KMS-11 (cell line): ENCODE measurements at regions not wholly inside any gene's neighbourhood (a gene's known extent, or its start where the extent isn't known, plus 50 kb on each side); places are given as distances from the start of the nearest gene placed in this dataset.

Experiments
- H2AFZ ChIP-seq: fragments of 200-600 bp; sonication (generic); 2 replicates; pipeline ENCODE4 v1.6.1; 2016; ENCODE audit warnings: antibody characterized with exemption, mixed run types, low read depth
- H3K27ac ChIP-seq: fragments of 200-600 bp; sonication (generic); 2 replicates; pipeline ENCODE4 v1.6.1; 2016; ENCODE audit warnings: mild to moderate bottlenecking, mixed run types
- H3K27me3 ChIP-seq: fragments of 200-600 bp; sonication (generic); 2 replicates; pipeline ENCODE4 v1.6.1; 2017; ENCODE audit warnings: mild to moderate bottlenecking, low read depth, mixed run types, moderate library complexity; ENCODE audit not compliant: insufficient read depth
- H3K36me3 ChIP-seq: fragments of 200-600 bp; sonication (generic); 2 replicates; pipeline ENCODE4 v1.6.1; 2017; ENCODE audit warnings: mild to moderate bottlenecking, mixed run types; ENCODE audit not compliant: insufficient read depth
- H3K4me1 ChIP-seq: fragments of 200-600 bp; sonication (generic); 2 replicates; pipeline ENCODE4 v1.6.1; 2016; ENCODE audit warnings: mild to moderate bottlenecking, low read depth, mixed run types; ENCODE audit not compliant: poor library complexity, severe bottlenecking
- H3K4me2 ChIP-seq: fragments of 200-600 bp; sonication (generic); 2 replicates; pipeline ENCODE4 v1.7.0; 2016; ENCODE audit warnings: mild to moderate bottlenecking, mixed run types
- H3K4me3 ChIP-seq: fragments of 200-600 bp; sonication (generic); IDR thresholded peaks from 2 replicates; pipeline ENCODE4 v1.6.1; 2017; ENCODE audit warnings: low read depth, low read length, mixed read lengths; ENCODE audit not compliant: insufficient read depth
- H3K79me2 ChIP-seq: fragments of 200-600 bp; sonication (generic); 2 replicates; pipeline ENCODE4 v1.6.1; 2016; ENCODE audit warnings: low read depth, mixed run types; ENCODE audit not compliant: insufficient read depth
- H3K9ac ChIP-seq: fragments of 200-600 bp; sonication (generic); 2 replicates; pipeline ENCODE4 v1.6.1; 2016; ENCODE audit warnings: mild to moderate bottlenecking, mixed run types
- H4K20me1 ChIP-seq: fragments of 200-600 bp; sonication (generic); 2 replicates; pipeline ENCODE4 v1.6.1; 2016; ENCODE audit warnings: mild to moderate bottlenecking, mixed run types; ENCODE audit not compliant: insufficient read depth
- TF ChIP-seq, protein P1 (sequence below): fragments of 200-600 bp; sonication (generic); conservative IDR thresholded peaks from 2 replicates; pipeline ENCODE4 v1.6.1; 2017; ENCODE audit warnings: low read depth, mild to moderate bottlenecking, antibody characterized with exemption, low read length, moderate library complexity, mixed read lengths

DNA sequence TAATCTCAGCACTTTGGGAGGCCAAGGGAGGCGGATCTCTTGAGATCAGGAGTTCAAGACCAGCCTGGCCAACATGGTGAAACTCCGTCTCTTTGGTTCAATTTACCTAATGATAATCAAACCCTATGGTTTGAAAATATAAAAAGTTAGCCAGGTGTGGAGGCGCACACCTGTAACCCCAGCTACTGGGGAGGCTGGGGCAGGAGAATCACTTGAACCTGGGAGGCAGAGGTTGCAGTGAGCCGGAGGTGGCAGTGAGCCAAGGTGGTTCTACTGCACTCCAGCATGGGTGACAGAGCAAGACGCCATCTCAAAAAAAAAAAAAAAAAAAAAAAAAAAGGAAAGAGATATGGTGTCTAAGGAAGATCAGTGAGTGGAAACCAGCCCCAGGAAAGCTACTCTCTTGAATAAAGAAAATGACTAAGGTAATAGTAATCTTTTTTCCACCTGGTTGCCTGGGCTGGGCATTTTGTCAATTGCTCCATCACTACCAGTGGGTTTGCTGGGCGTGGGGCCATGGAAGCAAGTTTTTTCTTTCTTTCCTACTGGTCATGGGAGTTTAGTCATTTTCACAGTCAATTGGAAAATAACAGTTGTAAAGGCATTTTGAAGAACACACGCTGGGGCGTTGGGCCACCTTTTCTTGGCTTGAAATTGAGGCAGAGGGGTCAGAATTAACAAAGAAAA is 387.6 kb upstream of the RGMA start:
- Histone ChIP-seq H3K4me1 (no peaks in the 10 kb centered on the region), H3K27ac (no peak overlapping the region), H3K36me3 (no peaks in the 10 kb centered on the region), H3K27me3 (no peaks in the 10 kb centered on the region), H3K79me2 (no peaks in the 10 kb centered on the region), H2AFZ (no peak overlapping the region), H3K4me3 (no peak overlapping the region), H3K4me2 (no peak overlapping the region), H4K20me1 (no peaks in the 10 kb centered on the region), H3K9ac (no peak overlapping the region)
- TF ChIP-seq, protein P1, sequence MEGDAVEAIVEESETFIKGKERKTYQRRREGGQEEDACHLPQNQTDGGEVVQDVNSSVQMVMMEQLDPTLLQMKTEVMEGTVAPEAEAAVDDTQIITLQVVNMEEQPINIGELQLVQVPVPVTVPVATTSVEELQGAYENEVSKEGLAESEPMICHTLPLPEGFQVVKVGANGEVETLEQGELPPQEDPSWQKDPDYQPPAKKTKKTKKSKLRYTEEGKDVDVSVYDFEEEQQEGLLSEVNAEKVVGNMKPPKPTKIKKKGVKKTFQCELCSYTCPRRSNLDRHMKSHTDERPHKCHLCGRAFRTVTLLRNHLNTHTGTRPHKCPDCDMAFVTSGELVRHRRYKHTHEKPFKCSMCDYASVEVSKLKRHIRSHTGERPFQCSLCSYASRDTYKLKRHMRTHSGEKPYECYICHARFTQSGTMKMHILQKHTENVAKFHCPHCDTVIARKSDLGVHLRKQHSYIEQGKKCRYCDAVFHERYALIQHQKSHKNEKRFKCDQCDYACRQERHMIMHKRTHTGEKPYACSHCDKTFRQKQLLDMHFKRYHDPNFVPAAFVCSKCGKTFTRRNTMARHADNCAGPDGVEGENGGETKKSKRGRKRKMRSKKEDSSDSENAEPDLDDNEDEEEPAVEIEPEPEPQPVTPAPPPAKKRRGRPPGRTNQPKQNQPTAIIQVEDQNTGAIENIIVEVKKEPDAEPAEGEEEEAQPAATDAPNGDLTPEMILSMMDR: no peak

DNA sequence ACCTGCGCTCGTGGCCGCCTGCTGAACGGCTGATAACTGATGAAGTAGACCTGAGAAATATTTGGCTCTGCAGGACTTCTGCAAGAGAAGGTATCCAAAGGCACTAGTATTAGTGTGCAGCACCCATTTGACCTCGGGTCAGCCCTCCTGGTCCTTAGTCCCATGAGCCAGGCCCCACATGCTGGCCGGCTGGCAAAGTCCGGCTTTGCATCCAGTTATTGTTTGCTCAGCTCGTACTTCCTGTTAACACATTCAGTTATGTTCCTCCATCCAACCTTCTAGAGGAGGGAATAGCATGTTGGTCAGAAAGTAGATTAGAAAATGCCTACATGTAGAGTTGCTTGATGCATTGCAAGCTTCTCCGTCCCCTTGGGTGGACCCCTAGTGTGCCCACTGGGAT is 385.7 kb upstream of the RGMA start:
- H3K4me3 ChIP-seq: no peak overlapping the region
- no peak overlapping the region for H3K27ac ChIP-seq
- no peak overlapping the region for H2AFZ ChIP-seq
- H3K27me3 ChIP-seq: no peaks in the 10 kb centered on the region
- TF ChIP-seq, protein P1: no peak
- H3K79me2 ChIP-seq: no peaks in the 10 kb centered on the region
- no peak overlapping the region for H3K9ac ChIP-seq
- no peaks in the 10 kb centered on the region for H3K36me3 ChIP-seq
- H3K4me2 ChIP-seq: no peak overlapping the region
- no peaks in the 10 kb centered on the region for H3K4me1 ChIP-seq
- H4K20me1 ChIP-seq: no peaks in the 10 kb centered on the region

DNA sequence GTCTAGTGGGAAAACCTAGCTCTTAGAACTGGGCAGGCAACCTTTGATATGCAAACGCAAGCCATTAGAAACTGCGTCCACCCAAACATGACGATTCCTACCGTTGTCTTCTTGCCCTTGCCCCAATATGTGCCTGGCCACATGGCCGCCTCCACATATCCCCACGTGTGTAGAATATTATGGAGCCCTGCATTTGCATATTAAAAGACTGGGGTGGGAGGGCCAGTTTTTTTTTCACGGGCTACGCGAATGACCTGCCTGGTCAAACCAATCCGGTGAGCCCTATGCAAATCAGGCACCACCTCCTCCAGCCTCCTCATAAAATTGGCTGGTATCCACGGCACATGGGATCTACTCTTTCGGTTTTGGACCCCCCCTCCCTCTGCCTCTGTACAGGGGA is 381.0 kb upstream of the RGMA start:
- TF ChIP-seq, protein P1: no peak
- H3K4me1 ChIP-seq: no peaks in the 10 kb centered on the region

DNA sequence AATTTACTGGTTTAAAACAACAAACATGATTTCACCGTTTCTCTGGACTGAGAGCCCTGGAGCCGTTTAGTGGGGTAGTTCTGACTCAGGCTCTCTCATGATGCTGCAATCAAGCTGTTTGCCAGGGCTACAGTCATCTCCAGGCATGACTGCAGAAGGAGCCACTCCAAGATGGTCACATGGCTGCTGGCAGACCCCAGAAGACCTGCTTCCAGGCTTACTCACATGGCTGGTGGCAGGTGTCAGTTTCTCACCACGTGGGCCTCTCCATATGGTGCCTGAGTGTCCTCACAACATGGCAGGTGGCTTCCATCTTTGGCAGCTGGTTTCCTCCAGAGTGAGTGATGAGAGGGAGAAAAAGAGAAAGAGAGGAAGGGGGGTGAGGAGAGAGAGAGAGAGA is 378.3 kb upstream of the RGMA start:
- H2AFZ ChIP-seq: no peak overlapping the region
- TF ChIP-seq, protein P1: no peak
- H3K4me2 ChIP-seq: no peak overlapping the region
- no peak overlapping the region for H3K4me3 ChIP-seq
- H3K4me1 ChIP-seq: no peaks in the 10 kb centered on the region
- no peak overlapping the region for H3K9ac ChIP-seq
- H4K20me1 ChIP-seq: no peaks in the 10 kb centered on the region
- no peaks in the 10 kb centered on the region for H3K27me3 ChIP-seq
- H3K27ac ChIP-seq: no peak overlapping the region
- H3K79me2 ChIP-seq: no peaks in the 10 kb centered on the region
- H3K36me3 ChIP-seq: no peaks in the 10 kb centered on the region

More for the DNA sequence above, 381.0 kb upstream of the RGMA start:
- Histone ChIP-seq H3K79me2 (no peaks in the 10 kb centered on the region), H3K27ac (no peak overlapping the region), H3K36me3 (no peaks in the 10 kb centered on the region), H2AFZ (no peak overlapping the region), H3K9ac (no peak overlapping the region), H3K4me2 (no peak overlapping the region), H3K27me3 (no peaks in the 10 kb centered on the region), H3K4me3 (no peak overlapping the region), H4K20me1 (no peaks in the 10 kb centered on the region)
